Tibial nerve (tissue), 3 donors: ENCODE measurements at regions not wholly inside any gene's neighbourhood (a gene's known extent, or its start where the extent isn't known, plus 50 kb on each side); places are given as distances from the start of the nearest gene placed in this dataset.

Experiments used
- POLR2A ChIP-seq, 2 donors: fragments of 450-650 bp; IDR thresholded peaks; one replicate each; pipeline ENCODE4 v1.6.1; 2017; ENCODE audit warnings: antibody characterized with exemption in 2 of 2, mild to moderate bottlenecking in 2 of 2, moderate library complexity in 2 of 2
- TF ChIP-seq, protein P1 (sequence below), 5 experiments: fragments of 200-600 bp in 3 of 5; fragments of 450-650 bp in 2 of 5; sonication (generic) in 3 of 5; IDR thresholded peaks; one replicate each; pipeline ENCODE4 v1.5.1; 2016 to 2019; ENCODE audit warnings: antibody characterized with exemption in 5 of 5, mild to moderate bottlenecking in 3 of 5, moderate library complexity in 2 of 5

DNA sequence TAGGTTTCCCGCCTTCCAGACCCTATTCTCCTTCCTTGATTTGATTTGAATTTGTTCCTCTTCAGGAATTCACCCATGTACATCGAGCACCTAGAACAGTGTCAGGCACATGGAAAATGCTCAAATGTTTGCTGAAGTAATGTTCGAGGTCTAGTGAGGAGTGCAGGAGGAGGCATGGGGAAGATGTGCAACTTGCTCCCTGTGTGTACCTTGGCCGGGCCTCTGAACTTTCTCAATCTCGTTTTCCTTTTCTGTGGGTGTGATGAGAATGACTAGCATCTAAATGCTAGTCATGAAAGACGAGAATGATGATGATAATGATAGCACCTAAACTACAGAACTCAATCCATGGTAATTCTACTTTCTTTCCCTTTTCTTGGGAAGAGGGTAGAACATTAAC is 279.1 kb upstream of the PLET1 start:
- TF ChIP-seq, protein P1, sequence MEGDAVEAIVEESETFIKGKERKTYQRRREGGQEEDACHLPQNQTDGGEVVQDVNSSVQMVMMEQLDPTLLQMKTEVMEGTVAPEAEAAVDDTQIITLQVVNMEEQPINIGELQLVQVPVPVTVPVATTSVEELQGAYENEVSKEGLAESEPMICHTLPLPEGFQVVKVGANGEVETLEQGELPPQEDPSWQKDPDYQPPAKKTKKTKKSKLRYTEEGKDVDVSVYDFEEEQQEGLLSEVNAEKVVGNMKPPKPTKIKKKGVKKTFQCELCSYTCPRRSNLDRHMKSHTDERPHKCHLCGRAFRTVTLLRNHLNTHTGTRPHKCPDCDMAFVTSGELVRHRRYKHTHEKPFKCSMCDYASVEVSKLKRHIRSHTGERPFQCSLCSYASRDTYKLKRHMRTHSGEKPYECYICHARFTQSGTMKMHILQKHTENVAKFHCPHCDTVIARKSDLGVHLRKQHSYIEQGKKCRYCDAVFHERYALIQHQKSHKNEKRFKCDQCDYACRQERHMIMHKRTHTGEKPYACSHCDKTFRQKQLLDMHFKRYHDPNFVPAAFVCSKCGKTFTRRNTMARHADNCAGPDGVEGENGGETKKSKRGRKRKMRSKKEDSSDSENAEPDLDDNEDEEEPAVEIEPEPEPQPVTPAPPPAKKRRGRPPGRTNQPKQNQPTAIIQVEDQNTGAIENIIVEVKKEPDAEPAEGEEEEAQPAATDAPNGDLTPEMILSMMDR (IDR thresholded peaks at IDR 0.05): no peak
- TF ChIP-seq POLR2A (IDR thresholded peaks at IDR 0.05): no peak
